Endothelial cell of umbilical vein (primary cell): ENCODE measurements at regions not wholly inside any gene's neighbourhood (a gene's known extent, or its start where the extent isn't known, plus 50 kb on each side); places are given as distances from the start of the nearest gene placed in this dataset.

ENCODE experiments used
- BruUV-seq: library from RNA; stranded (reverse); fragments of 400-500 nt; replicated peaks from 2 replicates; lab custom pipeline; 2021; lab: Mats Ljungman, UMichigan
- CTCF ChIA-PET: fragments of 300-600, 350-600 bp; sonication (Branson Sonifier 250); formaldehyde crosslinking; loops from one replicate; lab custom pipeline; 2021; ENCODE audit warnings: antibody characterized with exemption, inconsistent platforms; lab: Charles Lee
- POLR2A ChIA-PET: fragments of 300-600, 350-600 bp; sonication (Branson Sonifier 250); formaldehyde crosslinking; loops from one replicate; lab custom pipeline; 2021; ENCODE audit warnings: antibody characterized with exemption, inconsistent platforms; lab: Charles Lee
- DNase-seq: peaks from one replicate; pipeline ENCODE4 v3.0.0-alpha.2; 2011; ENCODE audit warnings: low read depth, low spot score
- FAIRE-seq: peaks from 2 replicates; lab custom pipeline; 2011; peaks lifted over from hg19 to GRCh38; lab: Jason Lieb, UNC
- H2AFZ ChIP-seq: 2 replicates; pipeline ENCODE4 v1.6.0; 2012; ENCODE audit warnings: low read depth, low read length, control low read depth, inconsistent platforms
- H3K27ac ChIP-seq: 2 replicates; pipeline ENCODE4 v1.5.1; 2011; ENCODE audit warnings: low read depth, mild to moderate bottlenecking, control low read depth, low read length, moderate library complexity; ENCODE audit not compliant: insufficient read depth
- H3K27me3 ChIP-seq, 2 experiments: 2 replicates each; pipeline versions ENCODE4 v1.6.0 to v1.6.1; 2011; ENCODE audit warnings: low read length in 2 of 2, mixed read lengths in 1 of 2; ENCODE audit not compliant: control insufficient read depth in 2 of 2, insufficient read depth in 2 of 2
- H3K36me3 ChIP-seq, 2 experiments: 2 replicates in 1 of 2; 3 replicates in 1 of 2; pipeline ENCODE4 v1.5.1; 2011; ENCODE audit warnings: low read length in 2 of 2, mild to moderate bottlenecking in 1 of 2, moderate library complexity in 1 of 2; ENCODE audit not compliant: control insufficient read depth in 2 of 2, insufficient read depth in 2 of 2; ENCODE audit errors: extremely low read depth in 1 of 2
- H3K4me1 ChIP-seq: 3 replicates; pipeline ENCODE4 v1.5.1; 2011; ENCODE audit warnings: mild to moderate bottlenecking, low read length; ENCODE audit not compliant: control insufficient read depth, insufficient read depth; ENCODE audit errors: extremely low read depth
- H3K4me2 ChIP-seq: 2 replicates; pipeline ENCODE4 v1.6.1; 2011; ENCODE audit warnings: low read length, control low read depth, mixed read lengths; ENCODE audit not compliant: insufficient read depth
- H3K4me3 ChIP-seq, 3 experiments: fragments of 200-600 bp in 1 of 3; sonication (generic), shearing (Covaris generic) in 1 of 3; replicated peaks in 1 of 3; 2 replicates each; pipeline ENCODE4 v1.5.1; 2011 to 2016; ENCODE audit warnings: control low read depth in 3 of 3, low read length in 3 of 3, mild to moderate bottlenecking in 2 of 3, inconsistent platforms in 1 of 3, low read depth in 1 of 3, moderate library complexity in 1 of 3; ENCODE audit not compliant: insufficient read depth in 1 of 3
- H3K79me2 ChIP-seq: 2 replicates; pipeline ENCODE4 v1.6.0; 2012; ENCODE audit warnings: low read length, inconsistent platforms; ENCODE audit not compliant: control insufficient read depth, insufficient read depth
- H3K9ac ChIP-seq: replicated peaks from 2 replicates; pipeline ENCODE3; 2011; ENCODE audit warnings: low read length, control low read depth; ENCODE audit not compliant: insufficient read depth; ENCODE audit errors: extremely low read depth
- H3K9me1 ChIP-seq: replicated peaks from 3 replicates; pipeline ENCODE4 v1.6.0; 2011; ENCODE audit warnings: mild to moderate bottlenecking, low read length; ENCODE audit not compliant: control insufficient read depth, insufficient read depth; ENCODE audit errors: extremely low read depth
- H3K9me3 ChIP-seq: replicated peaks from 2 replicates; pipeline ENCODE4 v1.5.1; 2012; ENCODE audit warnings: low read length, inconsistent platforms; ENCODE audit not compliant: control insufficient read depth, insufficient read depth
- H4K20me1 ChIP-seq: replicated peaks from 2 replicates; pipeline ENCODE3; 2011; ENCODE audit warnings: mild to moderate bottlenecking, low read length; ENCODE audit not compliant: control insufficient read depth, insufficient read depth; ENCODE audit errors: extremely low read depth
- CTCF ChIP-seq, 2 donors: IDR thresholded peaks; 1 replicate in 1 of 2; 2 replicates in 1 of 2; pipeline ENCODE4 v1.5.1; 2011; ENCODE audit warnings: low read length in 2 of 2, mild to moderate bottlenecking in 2 of 2, moderate library complexity in 2 of 2, control low read depth in 1 of 2, inconsistent platforms in 1 of 2, low read depth in 1 of 2; ENCODE audit not compliant: insufficient read depth in 1 of 2; ENCODE audit errors: extremely low read depth in 1 of 2
- EZH2 ChIP-seq: IDR thresholded peaks from 2 replicates; pipeline ENCODE4 v1.6.1; 2012; ENCODE audit warnings: borderline replicate concordance, low read depth, mild to moderate bottlenecking, moderate library complexity, low read length, inconsistent platforms; ENCODE audit not compliant: severe bottlenecking
- FOS ChIP-seq: IDR thresholded peaks from 2 replicates; pipeline ENCODE4 v1.6.1; 2011; ENCODE audit warnings: mild to moderate bottlenecking, low read length, moderate library complexity, borderline replicate concordance; ENCODE audit not compliant: insufficient read depth
- GATA2 ChIP-seq: IDR thresholded peaks from 2 replicates; pipeline ENCODE4 v1.7.0; 2011; ENCODE audit warnings: low read depth, mild to moderate bottlenecking, moderate library complexity, mixed read lengths, low read length; ENCODE audit not compliant: insufficient read length, insufficient read depth
- JUN ChIP-seq: IDR thresholded peaks from 2 replicates; pipeline ENCODE4 v1.6.1; 2011; ENCODE audit warnings: borderline replicate concordance, low read depth; ENCODE audit not compliant: insufficient read length, insufficient read depth
- MAX ChIP-seq: IDR thresholded peaks from 2 replicates; pipeline ENCODE4 v1.6.1; 2011; ENCODE audit not compliant: insufficient read depth, insufficient read length
- MYC ChIP-seq: IDR thresholded peaks from one replicate; pipeline ENCODE4 v1.6.1; 2011; ENCODE audit warnings: mild to moderate bottlenecking, low read depth, low read length
- POLR2A ChIP-seq: IDR thresholded peaks from 2 replicates; pipeline ENCODE4 v1.6.1; 2012; ENCODE audit warnings: low read depth, mild to moderate bottlenecking, control low read depth, low read length
- POLR2AphosphoS5 ChIP-seq: IDR thresholded peaks from 2 replicates; pipeline ENCODE4 v1.6.1; 2012; ENCODE audit warnings: low read depth, mild to moderate bottlenecking, control low read depth, low read length, moderate library complexity; ENCODE audit not compliant: insufficient read depth
- dilution Hi-C: fragments of 300-500 bp; cut with MboI; formaldehyde crosslinking; loops from one replicate; pipeline ENCODE4 v1.15.0; 2019; ENCODE audit warnings: low sequenced_read_pairs; ENCODE audit not compliant: extremely low pct_ligation_motif_present
- intact Hi-C: fragments of 100-400 bp; cut with micrococcal nuclease; formaldehyde crosslinking; loops from one replicate; pipeline ENCODE4 v1.10.0; 2022

- Histone ChIP-seq H3K4me2 (peak overlapping the region; percentile 93), H3K36me3 (no peaks in the 10 kb centered on the region), H2AFZ (peak overlapping the region; percentile 72), H3K9ac (no peak overlapping the region), H4K20me1 (no peaks in the 10 kb centered on the region), H3K4me1 (peaks cover 6% of the 10 kb centered on the region), H3K9me3 (no peaks in the 10 kb centered on the region), H3K27me3 (peaks cover 55 to 56% of the 10 kb centered on the region in 2 experiments), H3K79me2 (no peaks in the 10 kb centered on the region), H3K4me3 (peak overlapping the region; percentile 28 to 62 (median 44)), H3K27ac (no peak overlapping the region), H3K9me1 (no peaks in the 10 kb centered on the region)
- no peak for FAIRE-seq
- TF ChIP-seq EZH2 (peak; percentile 67), JUN (no peak), FOS (no peak), POLR2A (no peak), GATA2 (no peak), POLR2AphosphoS5 (no peak), CTCF (IDR thresholded peaks at IDR 0.05; ENCODE audit: extremely low read depth in 1 of 2, insufficient read depth in 1 of 2, low read depth in 1 of 2, low read length in 2 of 2) (no peak), MAX (peak; percentile 48), MYC (no peak)
- ChIA-PET CTCF (interaction anchor here (1.3 kb wide), 1 partner anchor 10 kb away, joined by 3 read pairs; no protein-coding TSS in a partner anchor), POLR2A (no interaction called here)
- dilution Hi-C loops (no loop called here), intact Hi-C loops (loop anchor here (5.0 kb wide), 1 partner anchor 74 kb away; the partner anchor contains the start of gene TBCA)
- DNase-seq: peak; percentile 16
- no TSS peak for BruUV-seq
These were observed 75.3 kb upstream of the TBCA start for GRCh38 chr5:77851176-77852067.
